VCaP (cell line): ENCODE measurements at regions not wholly inside any gene's neighbourhood (a gene's known extent, or its start where the extent isn't known, plus 50 kb on each side); places are given as distances from the start of the nearest gene placed in this dataset.

ENCODE experiments used
- H3K27ac ChIP-seq: fragments of 450-650 bp; 2 replicates; pipeline ENCODE4 v1.5.1; 2017
- CTCF ChIP-seq: fragments of 450-650 bp; conservative IDR thresholded peaks from 2 replicates; pipeline ENCODE4 v1.5.1; 2017; ENCODE audit warnings: mild to moderate bottlenecking, moderate library complexity

- no peak overlapping the region for H3K27ac ChIP-seq
- TF ChIP-seq CTCF: no peak
Observed at GRCh38 chr3:40803311-40803710, 278.6 kb downstream of the ZNF621 start.

DNA sequence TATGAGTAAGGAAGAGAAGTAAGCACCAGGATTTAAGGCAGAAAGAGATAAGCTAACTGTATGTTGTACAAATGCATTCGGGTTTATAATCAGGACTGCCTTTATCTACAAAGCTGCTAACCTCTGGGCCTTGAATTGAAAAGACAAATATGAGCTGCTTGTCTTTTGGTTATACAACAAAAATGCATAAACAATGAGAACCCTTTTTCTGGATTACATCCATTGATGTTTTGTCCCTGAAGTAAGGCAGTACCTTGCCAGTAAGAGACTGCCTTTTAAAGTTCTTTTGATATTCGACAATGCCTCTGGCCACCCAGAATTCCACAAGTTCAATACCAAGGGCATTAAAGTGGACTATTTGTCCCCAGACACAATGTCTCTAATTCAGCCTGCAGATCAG lies 280.7 kb downstream of the ZNF621 start:
- no peak overlapping the region for H3K27ac ChIP-seq
- TF ChIP-seq CTCF: no peak

DNA sequence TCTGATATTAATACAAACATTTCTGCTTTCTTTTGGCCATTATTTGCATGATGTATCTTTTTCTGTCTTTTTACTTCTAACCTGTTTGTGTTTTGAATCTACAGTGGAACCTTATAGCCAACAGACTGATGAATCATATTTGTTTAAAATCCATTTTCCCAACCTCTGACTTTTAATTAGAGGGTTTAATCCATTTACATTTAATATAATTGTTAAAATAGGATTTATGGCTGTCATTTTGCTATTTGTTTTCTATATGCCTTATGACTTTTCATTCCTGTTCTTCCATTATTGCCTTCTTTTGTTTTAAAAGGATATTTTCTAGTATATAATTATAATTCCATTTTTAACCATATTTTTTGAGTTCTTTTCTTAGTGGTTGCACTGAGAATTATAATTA lies 286.1 kb downstream of the ZNF621 start:
- no peak for TF ChIP-seq CTCF
- no peak overlapping the region for H3K27ac ChIP-seq

- no peak overlapping the region for H3K27ac ChIP-seq
- TF ChIP-seq CTCF: no peak
Observed at GRCh38 chr3:40817017-40817416, 292.3 kb downstream of the ZNF621 start.

- no peak for TF ChIP-seq CTCF
- H3K27ac ChIP-seq: no peak overlapping the region
Observed at GRCh38 chr3:40821315-40821714, 296.6 kb downstream of the ZNF621 start.

- H3K27ac ChIP-seq: no peak overlapping the region
- TF ChIP-seq CTCF: no peak
Observed at GRCh38 chr3:40827226-40827625, 302.5 kb downstream of the ZNF621 start.

- H3K27ac ChIP-seq: no peak overlapping the region
- no peak for TF ChIP-seq CTCF
Observed at GRCh38 chr3:40827942-40828688, 303.4 kb downstream of the ZNF621 start.
